MCF 10A (cell line): ENCODE measurements at regions not wholly inside any gene's neighbourhood (a gene's known extent, or its start where the extent isn't known, plus 50 kb on each side); places are given as distances from the start of the nearest gene placed in this dataset.
"Not testable (repeated sequence)": the region's sequence is repeated elsewhere in the genome, so short reads cannot be mapped to it uniquely, and the experiment has no call there.

ENCODE experiments used
- BruUV-seq: library from RNA; stranded (reverse); fragments of 400-500 nt; replicated peaks from 2 replicates; lab custom pipeline; 2021; lab: Mats Ljungman, UMichigan
- CTCF ChIA-PET: fragments of 300-600 bp; sonication (Branson Sonifier 250); formaldehyde crosslinking; extraction: SDS; loops from one replicate; lab custom pipeline; 2021; ENCODE audit warnings: antibody characterized with exemption, inconsistent platforms; lab: Yijun Ruan, JAX
- POLR2A ChIA-PET: fragments of 300-600, 350-650 bp; sonication (Branson Sonifier 250); formaldehyde crosslinking; extraction: SDS; loops from one replicate; lab custom pipeline; 2020; ENCODE audit warnings: antibody characterized with exemption, inconsistent platforms; lab: Yijun Ruan, JAX
- DNase-seq: peaks from one replicate; pipeline ENCODE4 v3.0.0-alpha.2; 2018; ENCODE audit not compliant: unreplicated experiment
- H3K27ac Mint-ChIP-seq: one replicate; pipeline ENCODE4 v1.8.0; 2022; ENCODE audit warnings: mild to moderate bottlenecking, low read depth, mixed read lengths; ENCODE audit not compliant: unreplicated experiment
- H3K27me3 Mint-ChIP-seq: one replicate; pipeline ENCODE4 v1.8.0; 2022; ENCODE audit warnings: mixed read lengths; ENCODE audit not compliant: insufficient read depth, unreplicated experiment
- H3K36me3 Mint-ChIP-seq: one replicate; pipeline ENCODE4 v1.8.0; 2022; ENCODE audit warnings: mild to moderate bottlenecking, moderate library complexity, mixed read lengths; ENCODE audit not compliant: insufficient read depth, unreplicated experiment
- H3K4me1 Mint-ChIP-seq: one replicate; pipeline ENCODE4 v1.8.0; 2022; ENCODE audit warnings: mixed read lengths; ENCODE audit not compliant: insufficient read depth, unreplicated experiment
- H3K4me3 Mint-ChIP-seq: one replicate; pipeline ENCODE4 v1.8.0; 2022; ENCODE audit warnings: mild to moderate bottlenecking, moderate library complexity, mixed read lengths; ENCODE audit not compliant: unreplicated experiment
- H3K9me3 Mint-ChIP-seq: one replicate; pipeline ENCODE4 v1.8.0; 2022; ENCODE audit warnings: mixed read lengths; ENCODE audit not compliant: unreplicated experiment
- intact Hi-C: fragments of 100-400 bp; cut with micrococcal nuclease; formaldehyde crosslinking; loops from 2 replicates; pipeline ENCODE4 v1.14.1; 2022
- TF ChIP-seq, protein P1 (sequence below): fragments of 200-600 bp; IDR thresholded peaks from one replicate; pipeline ENCODE4 v1.8.0; 2022; ENCODE audit warnings: antibody characterized with exemption, mild to moderate bottlenecking; ENCODE audit not compliant: unreplicated experiment

GRCh38 chr2:230627806-230628724 is 84.6 kb upstream of the CAB39 start:
- DNase-seq: no peak
- Mint-ChIP-seq H3K9me3 (no peaks in the 10 kb centered on the region), H3K4me1 (peaks cover 8% of the 10 kb centered on the region), H3K4me3 (no peak overlapping the region), H3K27me3 (no peaks in the 10 kb centered on the region), H3K36me3 (no peaks in the 10 kb centered on the region), H3K27ac (no peak overlapping the region)
- POLR2A ChIA-PET: no interaction called here
- TF ChIP-seq, protein P1, sequence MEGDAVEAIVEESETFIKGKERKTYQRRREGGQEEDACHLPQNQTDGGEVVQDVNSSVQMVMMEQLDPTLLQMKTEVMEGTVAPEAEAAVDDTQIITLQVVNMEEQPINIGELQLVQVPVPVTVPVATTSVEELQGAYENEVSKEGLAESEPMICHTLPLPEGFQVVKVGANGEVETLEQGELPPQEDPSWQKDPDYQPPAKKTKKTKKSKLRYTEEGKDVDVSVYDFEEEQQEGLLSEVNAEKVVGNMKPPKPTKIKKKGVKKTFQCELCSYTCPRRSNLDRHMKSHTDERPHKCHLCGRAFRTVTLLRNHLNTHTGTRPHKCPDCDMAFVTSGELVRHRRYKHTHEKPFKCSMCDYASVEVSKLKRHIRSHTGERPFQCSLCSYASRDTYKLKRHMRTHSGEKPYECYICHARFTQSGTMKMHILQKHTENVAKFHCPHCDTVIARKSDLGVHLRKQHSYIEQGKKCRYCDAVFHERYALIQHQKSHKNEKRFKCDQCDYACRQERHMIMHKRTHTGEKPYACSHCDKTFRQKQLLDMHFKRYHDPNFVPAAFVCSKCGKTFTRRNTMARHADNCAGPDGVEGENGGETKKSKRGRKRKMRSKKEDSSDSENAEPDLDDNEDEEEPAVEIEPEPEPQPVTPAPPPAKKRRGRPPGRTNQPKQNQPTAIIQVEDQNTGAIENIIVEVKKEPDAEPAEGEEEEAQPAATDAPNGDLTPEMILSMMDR: no peak
- no TSS peak for BruUV-seq
- intact Hi-C loops: no loop called here
- CTCF ChIA-PET: no interaction called here

DNA sequence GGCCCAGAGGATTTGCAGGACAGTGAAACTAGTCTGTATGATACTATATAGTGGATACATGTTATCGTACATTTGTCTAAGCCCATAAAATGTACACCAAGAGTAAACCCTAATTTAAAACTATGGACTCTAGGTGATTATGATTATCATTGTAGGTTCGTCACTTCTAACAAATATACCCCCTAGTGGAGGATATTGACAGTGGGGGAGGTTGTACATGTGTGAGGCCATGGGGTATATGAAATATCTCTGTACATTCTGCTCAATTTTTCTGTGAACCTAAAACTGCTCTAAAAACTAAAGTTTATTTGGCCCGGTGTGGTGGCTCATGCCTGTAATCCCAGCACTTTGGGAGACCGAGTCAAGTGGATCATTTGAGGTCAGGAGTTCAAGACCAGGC is 81.2 kb upstream of the CAB39 start:
- H3K4me3 Mint-ChIP-seq: no peak overlapping the region
- DNase-seq: no peak
- H3K27ac Mint-ChIP-seq: no peak overlapping the region
- no peaks in the 10 kb centered on the region for H3K9me3 Mint-ChIP-seq
- no peaks in the 10 kb centered on the region for H3K36me3 Mint-ChIP-seq
- POLR2A ChIA-PET: no interaction called here
- no peaks in the 10 kb centered on the region for H3K27me3 Mint-ChIP-seq
- intact Hi-C loops: no loop called here
- TF ChIP-seq, protein P1: no peak
- CTCF ChIA-PET: no interaction called here
- BruUV-seq: no TSS peak
- peaks cover 8% of the 10 kb centered on the region for H3K4me1 Mint-ChIP-seq

DNA sequence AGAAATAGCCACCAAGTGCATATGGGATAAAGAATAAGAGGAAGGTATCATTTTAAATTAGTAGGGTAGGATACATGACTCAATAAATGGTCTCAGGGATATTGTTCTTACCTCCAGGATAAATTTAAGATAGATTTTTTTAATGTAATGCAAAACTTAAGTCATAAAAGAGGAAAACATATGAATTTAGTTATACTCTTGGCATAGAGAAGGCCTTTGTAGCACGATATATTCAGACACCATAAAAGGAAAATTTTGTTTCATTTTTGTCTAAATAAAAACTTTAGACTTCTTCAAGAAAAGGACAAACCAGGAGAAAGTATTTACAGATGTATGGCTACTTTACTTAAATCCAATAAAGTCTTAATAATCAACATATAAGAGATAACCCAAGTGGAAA is 78.5 kb upstream of the CAB39 start:
- no TSS peak for BruUV-seq
- H3K4me3 Mint-ChIP-seq: no peak overlapping the region
- DNase-seq: no peak
- TF ChIP-seq, protein P1: no peak
- H3K27ac Mint-ChIP-seq: no peak overlapping the region
- POLR2A ChIA-PET: interaction anchor here (1.3 kb wide), 1 partner anchor 159 kb away, joined by 3 read pairs; no protein-coding TSS in a partner anchor
- H3K4me1 Mint-ChIP-seq: no peaks in the 10 kb centered on the region
- no peaks in the 10 kb centered on the region for H3K36me3 Mint-ChIP-seq
- CTCF ChIA-PET: interaction anchor here (0.6 kb wide), 1 partner anchor 112 kb away, joined by 3 read pairs; no protein-coding TSS in a partner anchor
- no peaks in the 10 kb centered on the region for H3K9me3 Mint-ChIP-seq
- H3K27me3 Mint-ChIP-seq: no peaks in the 10 kb centered on the region
- intact Hi-C loops: no loop called here

DNA sequence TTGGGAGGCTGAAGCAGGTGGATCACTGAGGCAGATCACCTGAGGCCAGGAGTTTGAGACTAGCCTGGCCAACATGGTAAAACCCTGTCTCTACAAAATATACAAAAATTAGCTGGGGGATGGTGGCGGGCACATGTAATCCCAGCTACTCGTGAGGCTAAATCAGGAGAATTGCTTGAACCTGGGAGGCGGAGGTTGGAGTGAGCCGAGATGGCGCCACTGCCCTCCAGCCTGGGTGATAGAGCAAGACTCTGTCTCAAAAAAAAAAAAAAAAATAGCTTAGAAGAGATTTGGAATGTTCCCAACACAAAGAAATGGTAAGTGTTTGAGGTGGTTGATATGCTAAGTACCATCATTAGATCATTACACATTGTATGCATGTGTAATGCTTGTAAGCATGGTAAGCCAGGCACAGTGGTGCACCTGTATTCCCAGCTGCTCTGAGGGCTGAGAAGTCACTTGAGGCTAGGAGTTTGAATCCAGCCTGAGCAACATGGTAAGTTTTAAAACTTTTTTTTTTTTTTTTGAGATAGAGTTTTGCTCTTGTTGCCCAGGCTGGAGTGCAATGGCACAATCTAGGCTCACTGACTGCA is 77.8 kb upstream of the CAB39 start:
- H3K4me3 Mint-ChIP-seq, H3K27ac Mint-ChIP-seq, H3K36me3 Mint-ChIP-seq, H3K4me1 Mint-ChIP-seq, BruUV-seq, intact Hi-C loops, DNase-seq, H3K9me3 Mint-ChIP-seq, H3K27me3 Mint-ChIP-seq: not testable (repeated sequence)
- ChIA-PET POLR2A (interaction anchor here (1.3 kb wide), 1 partner anchor 159 kb away, joined by 3 read pairs; no protein-coding TSS in a partner anchor), CTCF (interaction anchor here (0.6 to 0.7 kb wide), 2 partner anchors 19 to 41 kb away, joined by 4 read pairs; no protein-coding TSS in a partner anchor)
